C1 segment of cervical spinal cord (tissue), 14 donors: ENCODE measurements at regions not wholly inside any gene's neighbourhood (a gene's known extent, or its start where the extent isn't known, plus 50 kb on each side); places are given as distances from the start of the nearest gene placed in this dataset.
"Not testable (repeated sequence)": the region's sequence is repeated elsewhere in the genome, so short reads cannot be mapped to it uniquely, and the experiment has no call there.

ENCODE experiments used
- DNase-seq, 14 donors: peaks; one replicate each; lab custom pipeline; 2025; lab: John Stamatoyannopoulos, UW

DNA sequence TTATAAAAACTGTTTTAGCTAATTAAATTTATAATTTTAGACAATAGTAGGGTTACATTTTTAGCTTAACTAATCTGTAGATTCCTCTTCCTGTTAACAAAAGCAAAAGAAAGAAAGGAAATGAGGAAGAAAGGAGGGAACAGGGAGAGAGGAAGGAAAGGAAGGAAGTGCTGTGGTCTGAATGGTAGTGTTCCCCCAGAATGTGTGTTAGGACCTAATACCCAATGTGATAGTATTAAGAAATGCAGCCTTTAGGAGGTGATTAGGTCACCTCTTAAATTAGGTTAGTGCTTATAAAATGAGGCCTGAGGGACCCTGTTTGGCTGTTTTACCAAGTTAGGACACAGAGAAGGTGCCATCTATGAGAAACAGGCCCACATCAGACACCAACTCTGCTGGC lies 136.9 kb upstream of the SAMSN1 start:
- no peak for DNase-seq

DNA sequence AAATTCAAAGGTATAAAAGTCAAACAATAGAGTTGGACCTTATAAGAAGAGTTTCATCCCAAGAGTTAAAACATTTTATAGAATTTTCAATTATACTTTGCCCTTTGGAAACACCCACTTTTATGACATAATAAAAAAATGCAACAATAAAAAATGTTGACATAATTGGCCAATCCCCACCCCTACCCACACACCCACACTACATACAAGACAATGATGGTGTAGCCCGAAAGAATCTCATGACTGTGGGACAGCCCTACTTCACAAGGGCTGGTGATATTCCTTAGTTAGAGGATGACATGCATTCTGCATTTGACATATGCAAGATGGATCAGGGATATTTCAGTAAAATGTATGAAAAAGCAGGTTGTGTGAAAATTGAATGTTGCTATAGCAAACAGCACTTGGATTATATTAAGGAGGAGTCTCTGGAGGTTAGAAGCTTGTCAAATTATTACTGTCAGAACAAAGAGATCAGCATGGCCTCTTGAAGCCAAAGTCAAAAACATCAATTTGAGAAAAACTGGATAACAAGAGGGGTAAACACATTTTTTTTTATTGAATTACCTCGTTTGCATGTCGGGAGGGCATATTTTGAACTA lies 133.0 kb upstream of the SAMSN1 start:
- DNase-seq: no peak

DNA sequence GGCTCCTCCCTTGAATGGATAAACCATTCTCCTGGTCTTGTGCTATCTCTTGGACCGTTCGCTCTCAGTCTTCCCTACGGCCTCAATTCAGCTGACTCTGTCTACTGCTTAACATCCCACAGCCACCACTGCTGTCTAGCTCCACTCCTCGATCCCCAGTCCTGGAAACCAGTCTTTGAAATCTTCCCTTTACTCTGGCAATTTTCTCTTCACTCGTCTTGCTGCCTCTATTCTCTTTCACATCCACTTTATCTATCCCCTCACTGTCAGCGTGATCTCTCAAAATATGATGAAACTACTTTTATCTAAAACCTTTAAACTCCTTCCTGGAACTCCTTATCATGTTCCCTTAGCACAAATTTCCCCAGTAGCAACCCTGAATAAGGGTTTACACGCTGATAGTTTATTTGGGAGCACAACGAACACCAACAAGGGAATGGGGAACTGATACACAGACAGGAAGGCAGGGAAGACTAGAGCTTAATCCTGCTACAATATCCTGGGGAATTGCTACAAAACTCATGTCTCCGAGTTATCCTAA lies 131.6 kb upstream of the SAMSN1 start:
- DNase-seq: no peak

DNA sequence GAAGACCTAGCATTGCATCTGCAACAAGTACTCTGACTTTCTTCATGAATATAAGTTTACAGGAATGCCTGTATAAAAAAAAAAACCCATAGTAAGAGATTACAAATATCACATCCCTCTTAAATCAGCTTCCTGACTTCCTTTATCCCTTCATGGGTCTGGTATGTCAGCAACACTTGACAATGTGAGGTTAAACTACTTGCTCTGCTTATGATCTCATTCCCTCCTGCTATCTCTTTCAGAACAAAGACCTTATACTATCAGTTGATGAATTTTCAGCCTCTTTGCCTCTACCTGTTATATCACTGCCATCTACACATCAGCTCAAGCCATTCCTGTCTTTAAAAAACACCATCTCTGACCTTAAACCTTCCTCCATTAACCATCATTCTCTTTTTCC lies 130.9 kb upstream of the SAMSN1 start:
- DNase-seq: no peak

DNA sequence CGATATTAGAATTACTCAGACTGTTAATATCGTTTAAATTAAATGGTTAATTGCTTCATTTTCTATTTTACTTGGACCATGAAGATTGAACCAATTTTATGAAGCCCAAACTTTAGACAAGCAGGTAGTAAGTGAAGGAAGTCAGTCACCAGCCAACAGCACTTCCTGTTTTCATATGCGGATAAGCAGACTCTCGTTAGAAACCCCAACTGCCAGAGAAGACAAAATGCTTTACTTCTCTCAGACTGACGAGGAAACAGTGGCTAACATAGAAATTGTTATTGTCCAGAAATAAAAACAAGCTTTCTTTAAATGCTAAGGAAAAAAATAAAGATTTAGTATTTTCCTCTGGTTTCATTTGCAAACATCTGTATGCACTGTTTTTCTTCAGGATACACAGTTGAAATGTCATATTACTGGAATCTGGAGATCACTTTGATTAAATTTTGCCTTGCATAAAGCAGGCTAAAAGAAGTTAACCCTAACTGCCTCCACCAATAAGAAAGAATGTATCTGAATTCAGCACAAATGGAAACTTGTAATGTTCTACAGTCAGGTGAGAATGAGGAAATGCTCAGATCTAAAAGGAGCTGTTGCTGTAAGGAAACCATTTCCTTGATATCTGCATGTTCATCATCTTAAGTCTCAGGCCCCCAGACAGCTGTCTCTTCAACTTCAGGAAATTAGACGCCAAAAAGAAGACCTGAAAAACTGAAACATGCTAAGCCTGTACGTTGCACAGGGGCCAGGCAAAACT lies 129.8 kb upstream of the SAMSN1 start:
- DNase-seq: peak in 1 of 14 donors; percentile 2

DNA sequence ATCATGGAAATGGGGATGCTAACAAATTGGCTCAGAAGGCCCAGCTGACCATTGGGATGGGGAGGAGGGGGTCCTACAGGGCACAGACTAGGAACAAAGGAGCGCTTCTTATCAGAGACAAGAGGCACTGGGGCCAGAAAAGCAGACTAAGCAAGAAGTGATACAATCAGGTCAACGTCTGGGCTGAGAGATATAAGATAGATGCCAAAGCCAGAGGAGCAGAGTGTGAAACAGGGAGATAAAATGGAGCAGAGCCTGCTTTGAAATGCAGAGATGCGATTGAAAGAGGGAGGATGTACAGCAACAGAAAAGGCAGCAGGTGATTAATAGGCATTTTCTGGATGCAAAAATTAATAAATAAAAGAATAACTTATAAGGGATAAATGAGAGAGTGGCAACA lies 127.5 kb upstream of the SAMSN1 start:
- DNase-seq: no peak

DNA sequence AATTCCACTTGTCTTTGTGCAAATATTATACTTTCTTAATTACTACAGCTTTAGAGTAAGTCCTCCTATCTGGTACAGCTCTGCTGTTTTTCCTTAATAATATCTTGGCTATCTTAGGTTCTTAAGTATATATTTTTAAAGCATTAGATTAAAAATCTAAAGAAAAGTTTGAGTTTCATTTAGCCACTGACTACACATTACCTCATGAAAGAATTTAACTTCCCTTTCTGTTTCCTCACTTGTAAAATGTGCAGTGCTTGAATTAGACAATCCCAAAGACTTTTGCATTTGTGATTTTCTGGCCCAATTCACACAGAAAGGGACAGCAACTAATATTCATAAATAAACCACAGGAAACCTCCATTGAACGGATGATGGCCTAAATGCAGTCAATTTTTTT lies 126.4 kb upstream of the SAMSN1 start:
- DNase-seq: no peak

DNA sequence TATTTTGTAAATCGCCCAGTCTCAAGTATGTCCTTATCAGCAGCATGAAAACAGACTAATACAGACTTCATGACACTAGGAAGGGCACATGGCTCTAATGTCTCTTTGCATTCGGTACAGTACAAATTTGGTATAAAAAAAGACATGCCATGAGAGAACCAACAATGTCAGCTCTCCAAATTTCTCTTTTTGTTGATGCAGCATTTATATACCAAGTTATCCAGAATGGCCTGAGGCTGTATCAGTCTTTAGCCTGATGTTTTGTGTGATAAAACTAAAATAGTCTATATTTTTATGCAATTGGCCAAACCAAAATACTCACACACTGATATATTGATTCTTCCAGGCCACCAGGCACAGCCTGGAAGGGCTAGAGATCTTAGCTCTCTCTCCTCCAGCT lies 124.3 kb upstream of the SAMSN1 start:
- no peak for DNase-seq

DNA sequence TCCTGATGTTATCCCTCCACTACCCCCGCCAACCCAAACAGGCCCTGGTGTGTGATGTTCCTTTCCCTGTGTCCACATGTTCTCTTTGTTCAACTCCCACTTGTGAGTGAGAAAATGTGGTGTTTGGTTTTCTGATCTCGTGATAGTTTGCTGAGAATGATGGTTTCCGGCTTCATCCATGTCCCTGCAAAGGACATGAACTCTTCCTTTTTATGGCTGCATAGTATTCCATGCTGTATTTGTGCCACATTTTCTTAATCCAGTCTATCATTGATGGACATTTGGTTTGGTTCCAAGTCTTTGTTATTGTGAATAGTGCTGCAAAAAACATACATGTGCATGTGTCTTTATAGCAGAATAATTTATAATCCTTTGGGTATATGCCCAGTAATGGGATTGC lies 123.0 kb upstream of the SAMSN1 start:
- not testable (repeated sequence) for DNase-seq

DNA sequence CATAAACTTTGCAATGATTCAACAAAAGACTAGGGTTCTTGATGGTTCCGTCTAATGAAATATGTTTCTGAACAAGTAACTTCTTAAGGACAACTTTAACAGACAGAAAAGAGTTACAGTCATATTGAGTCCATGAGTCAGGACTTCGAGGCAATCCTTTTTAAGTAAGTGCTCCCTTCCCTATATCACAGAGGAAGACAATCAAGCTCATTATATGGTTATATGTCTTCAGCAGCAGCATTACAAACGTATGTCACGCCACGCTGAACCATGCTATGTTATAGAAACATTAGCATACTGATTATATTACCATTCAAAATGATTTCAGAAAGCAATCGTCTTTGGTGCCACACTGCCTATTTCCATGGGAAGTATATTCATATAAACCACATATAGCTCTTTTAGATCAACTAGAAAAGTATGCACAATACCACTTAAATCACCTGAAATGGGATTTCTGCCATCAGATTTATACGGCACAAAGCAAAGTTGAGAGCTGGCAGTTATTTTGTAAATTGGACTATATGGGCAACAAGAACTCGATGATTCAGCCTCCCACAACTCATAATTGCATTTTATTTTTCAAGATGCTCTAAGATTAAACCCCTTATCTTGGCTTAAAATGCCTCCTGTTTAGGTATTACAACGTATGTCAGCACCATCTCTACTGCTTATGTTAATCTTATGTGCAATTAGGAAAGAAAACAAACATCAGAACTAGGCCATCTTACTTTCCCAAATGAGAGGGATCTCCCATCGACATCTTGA lies 111.3 kb upstream of the SAMSN1 start:
- DNase-seq: no peak

DNA sequence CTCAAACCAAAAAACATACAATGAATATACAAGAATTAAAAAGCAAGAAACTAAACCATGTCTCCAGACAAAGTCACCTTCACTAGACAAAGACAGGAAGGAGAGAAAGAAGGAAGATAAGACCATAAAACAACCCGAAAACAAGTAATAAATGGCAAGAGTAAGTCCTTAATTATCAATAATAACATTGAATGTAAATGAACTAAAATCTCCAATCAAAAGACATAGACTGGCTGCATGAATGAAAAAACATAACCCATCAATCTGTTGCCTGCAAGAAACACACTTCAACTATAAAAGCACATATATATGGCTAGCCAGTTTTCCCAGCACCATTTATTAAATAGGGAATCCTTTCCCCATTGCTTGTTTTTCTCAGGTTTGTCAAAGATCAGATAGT lies 100.8 kb upstream of the SAMSN1 start:
- no peak for DNase-seq

DNA sequence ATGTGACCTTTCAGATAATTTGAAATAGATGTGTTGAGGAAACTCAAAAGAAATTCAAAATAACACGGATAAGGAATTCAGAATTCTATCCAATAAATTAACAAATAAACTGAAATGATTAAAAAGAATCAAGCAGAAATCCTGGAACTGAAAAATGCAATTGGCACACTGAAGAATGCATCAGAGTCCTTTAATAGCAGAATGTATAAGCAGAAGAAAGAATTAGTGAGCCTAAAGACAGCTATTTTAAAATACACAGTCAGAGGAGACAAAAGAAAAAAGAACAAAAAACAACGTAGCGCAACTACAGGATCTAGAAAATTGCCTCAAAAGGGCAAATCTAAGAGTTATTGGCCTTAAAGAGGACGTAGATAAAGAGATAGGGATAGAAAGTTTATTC lies 99.6 kb upstream of the SAMSN1 start:
- no peak for DNase-seq

DNA sequence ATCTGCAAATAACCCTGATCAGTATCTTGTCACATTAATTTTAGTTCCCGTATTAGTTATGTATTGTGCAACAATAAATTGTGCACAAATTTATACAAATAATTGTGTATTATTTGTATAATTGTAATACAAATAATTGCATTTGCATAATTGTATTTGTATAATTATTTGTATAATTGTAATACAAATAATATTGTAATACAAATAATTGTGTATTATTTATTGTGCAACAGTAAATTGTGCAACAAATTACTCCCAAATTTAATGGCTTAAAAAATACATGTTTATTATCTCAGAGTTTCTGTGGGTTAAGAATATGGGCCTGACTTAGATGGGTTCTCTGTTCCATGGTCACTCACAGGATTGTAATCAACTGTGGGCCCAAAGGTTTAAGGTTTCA lies 86.2 kb upstream of the SAMSN1 start:
- DNase-seq: no peak

DNA sequence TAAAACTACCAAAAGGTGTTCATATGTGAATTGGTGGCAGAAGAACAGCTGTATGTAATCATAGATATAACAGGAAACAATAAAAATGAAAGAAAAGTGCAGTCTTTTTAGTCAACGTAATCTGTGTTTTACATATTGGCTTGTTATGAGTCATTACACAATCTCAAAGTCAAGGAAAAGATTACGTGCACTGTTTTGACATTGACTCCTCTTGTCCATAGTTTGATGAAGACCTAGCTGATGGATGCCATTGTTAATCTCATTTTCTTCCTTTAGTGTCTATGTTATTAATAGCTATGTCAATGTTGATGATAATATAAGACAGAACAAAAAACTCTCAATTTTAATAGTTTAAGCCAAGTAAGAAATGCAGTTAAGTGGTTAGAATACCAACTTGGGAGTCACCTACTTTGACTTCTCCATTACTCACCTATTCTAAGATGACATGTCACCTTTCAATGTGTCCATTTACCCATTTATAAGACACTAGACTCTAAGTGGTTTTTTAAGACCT lies 84.5 kb upstream of the SAMSN1 start:
- DNase-seq: no peak

DNA sequence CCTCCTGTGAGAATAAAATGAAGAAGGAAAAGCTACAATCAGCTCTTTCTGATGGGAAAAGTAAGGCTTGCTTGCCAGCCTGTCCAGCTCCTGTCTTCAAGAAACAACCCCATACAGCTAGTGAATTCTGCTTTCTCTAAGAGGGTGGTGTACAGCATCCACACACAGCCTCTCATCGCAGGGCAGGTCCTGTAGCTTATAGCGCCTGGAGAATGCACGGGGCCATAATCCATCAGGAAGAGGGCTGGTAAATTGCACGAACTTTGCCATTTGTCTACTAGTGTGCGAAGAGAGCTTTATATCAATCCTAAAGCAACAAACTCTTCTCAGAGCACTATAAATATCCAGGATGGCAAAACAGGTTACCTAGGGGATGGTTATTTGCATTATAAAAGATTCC lies 83.3 kb upstream of the SAMSN1 start:
- DNase-seq: no peak

DNA sequence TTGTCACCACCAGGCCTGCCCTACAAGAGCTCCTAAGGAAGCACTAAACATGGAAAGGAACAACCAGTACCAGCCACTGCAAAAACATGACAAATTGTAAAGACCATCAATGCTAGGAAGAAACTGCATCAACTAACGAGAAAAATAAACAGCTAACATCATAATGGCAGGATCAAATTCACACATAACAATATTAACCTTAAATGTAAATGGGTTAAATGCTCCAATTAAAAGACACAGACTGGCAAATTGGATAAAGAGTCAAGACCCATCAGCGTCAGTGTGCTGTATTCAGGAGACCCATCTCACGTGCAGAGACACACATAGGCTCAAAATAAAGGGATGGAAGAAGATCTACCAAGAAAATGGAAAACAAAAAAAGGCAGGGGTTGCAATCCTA lies 77.0 kb upstream of the SAMSN1 start:
- DNase-seq: not testable (repeated sequence)

DNA sequence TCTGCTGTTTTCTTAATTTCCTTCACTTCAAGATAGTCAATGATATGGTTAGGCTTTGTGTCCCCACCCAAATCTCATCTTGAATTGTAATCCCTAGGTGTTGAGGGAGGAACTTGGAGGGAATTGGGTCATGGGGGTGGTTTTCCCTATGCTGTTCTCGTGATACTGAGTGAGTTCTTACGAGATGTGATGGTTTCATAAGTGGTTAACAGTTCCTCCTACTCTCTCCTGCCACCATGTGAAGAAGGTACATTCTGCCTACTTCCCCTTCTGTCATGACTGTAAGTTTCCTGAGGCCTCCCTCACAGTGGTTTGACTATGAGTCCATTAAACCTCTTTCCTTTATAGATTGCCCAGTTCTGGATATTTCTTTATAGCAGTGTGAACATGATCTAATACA lies 74.0 kb upstream of the SAMSN1 start:
- DNase-seq: no peak

DNA sequence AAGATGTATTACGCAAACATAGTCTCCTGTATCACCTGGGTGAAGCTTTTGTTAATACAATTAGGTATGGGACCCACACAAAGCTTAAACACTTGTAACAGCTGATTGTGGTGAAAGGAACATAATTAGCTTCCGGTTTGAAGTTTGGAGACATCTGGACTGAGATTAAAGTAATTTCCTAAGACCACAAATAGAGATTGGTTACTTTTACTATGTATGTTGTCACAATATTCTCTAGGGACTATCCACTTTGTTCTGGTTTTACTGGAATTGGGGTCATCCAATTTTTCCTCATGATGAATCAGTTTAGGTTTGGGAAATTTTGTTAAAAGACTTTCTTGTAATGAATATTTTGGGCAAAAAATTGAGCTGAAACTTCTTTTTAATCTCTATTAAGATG lies 71.8 kb upstream of the SAMSN1 start:
- DNase-seq: no peak

DNA sequence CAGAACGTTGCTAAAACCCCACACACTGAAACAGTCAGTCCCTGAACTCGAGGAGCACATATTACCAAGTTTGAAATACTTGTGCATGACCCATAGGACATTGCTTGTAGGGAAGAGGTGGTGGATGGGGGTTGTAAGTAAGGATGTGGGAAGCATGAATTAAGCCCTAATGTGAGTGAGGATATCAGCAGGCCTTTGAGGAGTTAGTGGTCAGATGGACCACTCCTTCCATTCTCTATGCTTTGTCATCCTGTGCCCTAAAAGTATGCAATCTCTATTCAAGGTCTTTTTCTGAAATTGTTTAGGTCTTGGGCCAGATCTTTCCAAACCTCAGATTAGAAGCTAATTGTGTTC lies 70.9 kb upstream of the SAMSN1 start:
- no peak for DNase-seq

DNA sequence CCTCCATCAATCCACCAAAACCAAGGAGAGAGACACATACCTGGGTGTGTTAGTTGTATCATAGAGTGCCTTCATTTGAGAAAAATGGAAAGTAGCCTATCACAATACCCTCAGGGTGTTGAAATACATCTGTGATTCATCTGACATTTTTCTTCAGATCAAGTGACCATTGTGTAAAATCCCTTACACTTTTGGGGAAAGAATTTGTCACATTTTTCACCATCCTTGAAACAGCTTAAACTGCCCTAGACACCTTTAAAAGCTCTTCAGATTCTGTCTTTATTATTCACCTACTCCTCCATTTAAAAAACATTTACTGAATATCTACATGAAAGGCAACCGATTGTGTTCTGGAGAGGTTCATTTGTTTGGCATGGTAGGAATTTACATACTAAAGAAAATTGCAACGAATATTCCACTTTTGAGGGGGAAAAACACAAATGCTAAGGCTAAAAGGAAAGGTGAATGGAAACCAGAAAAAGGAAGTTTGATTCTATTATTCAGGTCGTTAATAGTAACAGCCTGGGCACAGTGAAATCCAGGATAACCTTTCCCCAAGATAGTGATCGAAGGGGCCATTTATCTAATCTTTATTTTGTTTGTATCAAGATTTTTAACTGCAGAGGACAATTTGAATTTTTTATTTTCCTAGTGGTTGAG lies 70.4 kb upstream of the SAMSN1 start:
- DNase-seq: no peak

DNA sequence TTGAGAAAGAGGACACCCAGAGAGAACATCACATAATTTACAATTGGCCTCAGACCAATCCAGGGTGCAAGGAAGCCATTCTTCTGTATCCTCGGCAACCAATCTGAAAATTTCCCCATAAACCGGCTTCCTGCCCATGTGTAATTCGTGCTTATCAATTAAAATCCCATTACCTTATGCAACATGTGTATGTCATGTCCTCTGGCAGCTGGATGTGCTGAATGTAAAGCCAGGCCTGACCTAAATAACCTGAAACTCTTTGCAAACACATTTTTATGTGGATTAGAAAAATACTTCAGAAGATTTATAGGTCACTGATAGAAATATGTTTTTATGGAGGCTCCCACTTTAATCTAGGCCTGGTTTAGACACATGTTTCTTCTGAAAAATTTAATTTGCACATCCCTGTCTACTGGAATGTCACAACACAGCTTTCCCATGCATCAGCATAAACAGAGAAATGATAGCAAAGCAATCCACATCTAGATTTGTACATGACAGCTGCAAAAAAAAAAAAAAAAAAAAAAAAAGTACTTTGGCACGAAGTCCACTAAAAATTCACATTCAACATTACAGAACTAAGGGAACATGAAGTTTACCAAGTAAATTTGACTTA lies 69.4 kb upstream of the SAMSN1 start:
- no peak for DNase-seq

DNA sequence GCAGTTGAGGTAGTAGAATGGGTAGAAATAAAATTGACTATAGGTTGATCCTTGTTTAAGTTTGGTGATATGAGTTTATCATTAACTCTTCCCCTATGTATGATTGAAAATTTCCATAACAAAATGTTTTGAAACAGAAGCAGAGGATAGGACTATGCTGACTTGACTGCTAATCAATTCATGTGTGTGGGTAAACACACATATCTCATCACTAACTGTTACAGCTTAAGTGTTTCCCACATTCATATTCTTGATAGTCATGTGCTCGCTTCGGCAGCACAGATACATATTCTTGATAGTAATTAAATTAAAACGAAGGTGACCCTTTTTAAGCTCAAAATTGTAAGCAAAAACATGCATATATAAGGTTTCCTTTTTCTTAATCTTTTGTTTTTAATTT lies 68.2 kb upstream of the SAMSN1 start:
- no peak for DNase-seq
